NCI-H460 (cell line): ENCODE measurements at regions not wholly inside any gene's neighbourhood (a gene's known extent, or its start where the extent isn't known, plus 50 kb on each side); places are given as distances from the start of the nearest gene placed in this dataset.

Experiments
- DNase-seq: peaks from one replicate; pipeline ENCODE4 v3.0.0-alpha.2; 2016; ENCODE audit warnings: low read depth; ENCODE audit errors: extremely low read depth

- DNase-seq: no peak
These were observed 112.1 kb upstream of the THBS1 start for GRCh38 chr15:39468828-39469227.

GRCh38 chr15:39471785-39472574 is 108.9 kb upstream of the THBS1 start:
- no peak for DNase-seq

DNA sequence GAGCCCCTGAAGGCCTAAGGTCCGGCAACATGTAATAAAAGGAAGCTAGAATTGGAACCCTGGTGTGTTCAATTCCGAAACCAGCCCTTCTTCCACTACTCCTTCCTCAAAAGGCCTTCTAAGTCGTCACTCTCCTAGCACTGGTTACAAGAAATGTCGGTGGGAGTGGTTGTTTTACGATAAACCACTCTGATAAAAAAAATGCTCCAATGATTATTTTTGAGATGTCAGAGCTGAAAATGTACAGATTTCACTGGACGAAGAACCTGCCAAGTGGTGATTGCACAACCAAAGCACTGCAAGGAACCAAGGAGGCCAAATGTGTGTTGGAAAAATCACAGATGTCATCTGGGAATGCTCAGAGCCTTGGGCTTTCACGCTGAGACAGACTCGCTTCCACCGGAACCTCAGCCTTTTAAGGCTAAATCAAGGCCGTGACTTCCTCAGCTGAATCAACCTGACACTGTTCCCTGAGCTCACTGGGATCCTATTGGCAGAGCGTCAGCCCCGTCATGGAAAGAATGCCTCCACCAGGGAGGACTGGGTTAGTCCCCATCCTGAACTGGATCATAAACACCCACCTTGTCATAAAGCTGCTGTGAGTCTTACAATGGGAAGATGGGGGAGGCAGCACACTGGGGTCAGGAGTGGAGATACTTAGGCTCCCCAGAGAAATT is 108.1 kb upstream of the THBS1 start:
- DNase-seq: no peak

DNA sequence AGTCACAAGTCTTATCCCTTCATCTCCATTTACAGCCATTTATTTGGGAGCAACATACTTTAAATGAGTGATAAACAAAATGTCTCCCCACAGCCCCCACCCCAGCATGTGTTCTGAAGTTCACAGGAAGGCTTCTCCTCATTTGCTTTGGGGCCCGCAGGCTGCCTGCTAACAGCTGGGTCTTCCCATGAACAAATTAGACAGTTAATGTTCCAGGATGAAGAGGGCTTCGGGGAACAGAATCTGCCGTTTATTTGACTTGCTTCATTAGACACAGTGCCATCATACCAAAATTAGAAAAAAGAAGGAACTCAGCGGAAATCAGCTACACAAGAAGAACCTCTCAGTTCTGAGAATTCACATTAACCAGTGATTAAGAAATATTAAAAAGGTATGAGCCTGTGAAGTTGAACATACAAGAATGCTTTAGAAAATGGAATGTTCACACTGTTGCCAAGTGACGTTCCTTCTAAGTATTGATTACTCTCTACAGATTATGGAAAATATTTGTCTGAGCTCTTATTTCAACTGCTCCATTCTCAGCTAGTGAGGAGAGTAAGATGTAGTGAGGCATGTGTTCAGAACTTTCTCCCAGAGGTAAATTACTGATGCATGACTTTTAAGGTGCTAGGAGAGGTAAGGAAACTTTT is 107.5 kb upstream of the THBS1 start:
- no peak for DNase-seq

- DNase-seq: no peak
These were observed 106.2 kb upstream of the THBS1 start for GRCh38 chr15:39474657-39475056.

DNA sequence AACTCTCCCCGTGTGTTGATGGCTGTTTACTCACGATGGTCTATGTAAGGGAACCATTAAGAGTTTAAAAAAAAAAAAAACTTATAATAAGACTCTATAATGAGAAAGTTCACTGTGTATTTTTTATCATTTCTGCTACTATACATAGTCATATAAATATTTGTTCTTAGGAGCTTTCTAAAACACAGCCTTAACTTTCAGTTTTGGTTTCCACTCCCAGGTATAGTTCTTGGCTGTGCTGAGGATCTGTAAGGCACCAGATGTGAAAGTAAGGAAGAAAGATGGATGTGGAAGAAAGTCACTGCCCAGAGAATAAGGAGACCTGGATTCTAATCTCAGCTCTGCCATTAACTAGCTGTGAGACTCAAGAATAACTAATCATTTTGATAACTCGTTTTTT is 101.9 kb upstream of the THBS1 start:
- DNase-seq: no peak

- DNase-seq: no peak
These were observed 101.0 kb upstream of the THBS1 start for GRCh38 chr15:39479911-39480310.

DNA sequence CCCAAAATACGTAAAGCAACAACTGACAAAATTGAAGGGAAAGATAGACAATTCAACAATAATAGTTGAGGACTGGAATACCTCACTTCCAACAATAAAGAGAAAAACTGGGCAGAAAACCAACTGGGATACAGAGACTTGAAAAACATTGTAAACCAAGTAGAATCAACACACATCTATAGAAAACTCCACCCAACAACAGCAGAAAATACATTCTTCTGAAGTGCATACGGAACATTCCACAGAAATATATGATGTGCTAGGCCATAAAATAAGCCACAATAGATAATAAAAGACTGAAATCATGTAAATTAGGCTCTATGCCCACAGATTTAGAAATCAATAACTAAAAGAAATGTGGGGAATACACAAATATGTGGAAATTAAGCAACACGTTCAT is 98.4 kb upstream of the THBS1 start:
- no peak for DNase-seq

DNA sequence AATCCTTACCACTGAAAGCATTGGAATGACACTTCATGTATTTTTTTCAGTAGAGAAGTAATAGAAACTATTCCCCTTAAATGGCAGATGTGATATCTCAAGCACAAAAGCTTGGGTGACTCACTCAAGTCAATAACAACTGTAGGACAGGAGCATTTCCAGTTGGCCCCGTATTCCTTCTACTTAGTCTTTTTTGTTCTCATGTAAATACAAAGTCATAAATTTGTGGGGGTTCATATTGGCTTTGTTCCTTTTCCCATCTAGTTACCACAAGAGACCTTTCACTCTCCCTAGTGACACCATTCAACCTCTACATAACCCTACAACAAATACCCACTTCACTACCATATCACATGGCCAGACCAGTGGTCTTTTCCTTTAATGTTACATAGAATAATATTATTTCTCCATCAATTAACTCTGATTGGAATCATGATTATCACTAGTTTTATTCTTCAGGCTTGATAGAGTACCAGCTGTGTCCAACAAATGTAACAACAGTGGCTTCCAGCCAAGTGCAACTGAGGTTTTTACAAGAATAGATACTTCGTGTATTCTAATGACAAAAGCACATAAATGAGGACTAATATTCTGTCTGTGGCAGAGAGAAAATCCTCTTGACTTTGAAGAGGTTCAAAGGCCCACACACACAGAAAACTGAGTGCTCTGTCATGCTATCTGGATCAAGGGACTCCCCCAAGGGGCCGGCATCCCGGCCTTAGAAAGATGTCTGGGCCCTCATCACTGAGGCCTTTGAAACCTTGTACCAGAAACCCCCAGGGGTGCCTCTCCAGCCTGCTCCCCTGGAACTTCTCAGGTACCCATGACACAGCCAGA is 94.0 kb upstream of the THBS1 start:
- DNase-seq: no peak

- DNase-seq: no peak
These were observed 93.5 kb upstream of the THBS1 start for GRCh38 chr15:39487458-39487735.

DNA sequence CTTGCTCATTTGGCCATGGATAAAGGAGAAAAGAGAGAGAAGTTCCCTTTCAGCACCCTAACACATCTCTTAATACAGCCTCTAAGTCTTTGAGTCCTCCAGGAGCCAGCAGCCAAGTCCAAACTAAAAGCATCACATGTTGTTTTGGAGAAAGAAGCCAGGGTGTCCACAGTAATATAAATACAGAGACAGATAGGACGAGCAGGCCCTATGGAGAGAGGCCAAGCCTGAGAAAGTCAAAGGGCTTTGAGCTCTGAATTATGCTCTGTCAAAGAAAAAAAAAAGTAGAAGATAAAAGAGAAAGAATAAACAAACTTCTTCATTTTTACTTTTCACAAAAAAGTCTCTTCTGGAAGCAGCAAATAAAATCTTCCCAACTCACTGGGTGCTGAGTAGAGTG is 92.4 kb upstream of the THBS1 start:
- no peak for DNase-seq

GRCh38 chr15:39488961-39489360 is 91.9 kb upstream of the THBS1 start:
- DNase-seq: no peak

DNA sequence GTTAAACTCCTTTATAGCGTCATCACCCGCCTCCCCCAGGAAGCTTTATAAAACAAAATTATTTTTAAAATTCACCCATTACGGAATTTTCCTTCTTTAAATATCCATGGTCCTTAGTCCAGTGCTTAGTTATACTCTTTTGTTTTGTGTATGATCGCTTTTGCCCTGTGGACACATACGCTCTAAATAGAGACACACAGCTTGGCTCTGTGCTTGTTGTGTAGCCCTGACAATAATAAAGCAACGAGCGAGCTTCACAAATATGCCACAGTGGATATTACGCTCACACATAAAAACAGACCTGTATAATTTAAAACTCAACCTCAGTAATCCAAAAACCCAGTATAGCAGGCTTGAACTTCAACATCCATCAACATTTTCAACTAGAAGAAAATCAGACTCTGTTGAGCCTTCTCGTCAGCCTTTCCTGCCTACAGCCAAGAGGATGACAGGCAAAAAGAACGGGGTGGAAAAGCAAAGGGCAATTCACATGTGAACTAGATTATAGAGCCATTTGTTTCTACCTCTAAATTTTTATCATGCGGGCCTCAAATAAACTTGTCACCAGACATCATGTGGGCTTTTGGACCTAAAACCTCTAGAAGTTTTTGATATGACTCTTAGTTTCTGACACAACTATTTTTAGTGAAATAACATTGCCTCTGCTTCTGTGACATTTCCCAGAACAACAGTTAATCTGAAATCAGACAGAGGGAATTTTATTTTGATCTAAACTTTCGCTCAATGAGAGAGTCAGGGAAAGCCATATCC is 89.6 kb upstream of the THBS1 start:
- no peak for DNase-seq

DNA sequence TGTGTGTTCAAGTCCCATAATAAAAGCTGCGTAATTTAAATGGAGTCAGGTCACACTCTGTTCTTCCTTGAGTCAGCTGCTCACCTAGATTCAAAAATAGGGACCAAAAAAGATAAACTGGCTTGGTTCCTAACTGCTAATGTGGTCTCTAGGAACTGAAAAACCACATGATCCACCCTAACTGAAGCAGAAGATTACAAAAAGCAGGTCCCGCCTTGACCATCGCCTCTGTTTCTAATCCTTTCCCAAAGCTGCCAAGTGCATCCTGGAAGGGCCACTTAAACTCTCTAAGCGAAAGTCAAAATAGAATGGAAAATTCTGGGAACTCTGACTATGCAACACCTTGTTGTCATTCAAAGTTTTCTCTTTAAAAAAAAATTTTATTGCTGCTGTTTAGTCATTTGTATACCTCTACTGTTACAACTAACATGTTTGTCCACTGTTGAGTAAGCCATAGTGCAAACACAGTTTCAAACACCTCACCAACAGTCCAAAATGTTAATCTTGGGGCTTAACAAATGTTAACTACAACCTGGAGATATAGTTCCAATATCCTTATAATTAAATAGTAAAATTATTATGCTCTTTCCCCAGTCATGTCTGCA is 88.9 kb upstream of the THBS1 start:
- no peak for DNase-seq

DNA sequence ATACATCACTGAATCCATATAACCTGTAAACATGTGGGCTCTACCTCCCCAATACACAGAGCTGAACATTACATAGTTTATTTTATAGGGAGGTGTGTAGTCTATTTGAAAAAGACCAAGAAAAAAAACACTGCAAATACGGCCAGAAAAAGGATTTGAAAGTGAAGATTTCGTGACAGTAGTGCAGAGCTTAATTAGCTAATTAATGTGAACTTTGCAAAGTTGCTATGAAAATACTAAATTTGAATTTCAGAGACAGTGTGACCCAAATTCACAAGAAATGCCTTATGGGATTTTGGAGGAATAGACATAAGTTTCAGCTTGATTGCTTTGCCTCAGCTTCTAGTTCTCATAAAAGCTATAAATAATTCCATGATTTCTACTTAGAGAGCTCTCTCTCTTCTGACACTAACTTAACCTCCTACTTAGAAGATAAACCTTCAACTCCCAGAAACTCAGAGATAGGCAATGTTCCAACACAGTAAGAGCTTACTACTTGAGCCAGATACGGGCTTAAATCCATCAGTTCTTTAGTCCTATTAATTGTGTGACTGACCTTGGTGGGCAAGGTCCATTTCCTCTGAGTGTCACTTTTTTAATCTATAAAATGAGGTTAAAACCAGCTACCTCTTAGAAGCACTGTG is 87.3 kb upstream of the THBS1 start:
- DNase-seq: no peak

GRCh38 chr15:39494462-39494861 is 86.4 kb upstream of the THBS1 start:
- DNase-seq: no peak

GRCh38 chr15:39495871-39496840 is 84.7 kb upstream of the THBS1 start:
- DNase-seq: no peak

GRCh38 chr15:39497016-39497758 is 83.7 kb upstream of the THBS1 start:
- DNase-seq: no peak
